ENCODE measurements at regions not wholly inside any gene's neighbourhood (a gene's known extent, or its start where the extent isn't known, plus 50 kb on each side); places are given as distances from the start of the nearest gene placed in this dataset.

DNA sequence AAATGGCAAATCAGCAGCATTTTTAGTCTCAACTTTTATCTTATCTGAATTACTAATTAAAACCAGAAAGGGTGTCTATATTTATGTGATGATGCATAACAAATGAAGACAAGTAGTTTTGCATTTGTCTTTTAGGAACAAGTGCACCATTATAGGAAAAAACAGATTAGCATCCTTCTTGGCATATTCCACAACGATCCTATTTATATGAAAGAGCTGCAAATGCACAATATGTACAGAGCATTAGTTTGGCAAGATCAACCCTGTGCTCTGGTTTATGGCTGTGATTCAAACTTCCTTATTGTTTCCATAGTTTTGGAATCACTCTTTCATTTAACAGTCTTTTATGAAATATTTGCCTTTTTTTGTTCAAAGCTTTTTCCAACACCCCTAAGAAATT lies 486.8 kb downstream of the KCNH5 start:
- Mint-ChIP-seq H3K4me1 (ENCODE audit: unreplicated experiment) (no peaks in the 10 kb centered on the region), H3K9me3 (ENCODE audit: unreplicated experiment) (no peaks in the 10 kb centered on the region), H3K36me3 (ENCODE audit: unreplicated experiment) (no peaks in the 10 kb centered on the region), H3K27ac (ENCODE audit: unreplicated experiment) (no peak overlapping the region), H3K4me3 (ENCODE audit: unreplicated experiment) (no peak overlapping the region), H3K27me3 (ENCODE audit: unreplicated experiment) (no peaks in the 10 kb centered on the region)
- DNase-seq (ENCODE audit: extremely low spot score, unreplicated experiment), result no peak
- TF ChIP-seq, protein P1, sequence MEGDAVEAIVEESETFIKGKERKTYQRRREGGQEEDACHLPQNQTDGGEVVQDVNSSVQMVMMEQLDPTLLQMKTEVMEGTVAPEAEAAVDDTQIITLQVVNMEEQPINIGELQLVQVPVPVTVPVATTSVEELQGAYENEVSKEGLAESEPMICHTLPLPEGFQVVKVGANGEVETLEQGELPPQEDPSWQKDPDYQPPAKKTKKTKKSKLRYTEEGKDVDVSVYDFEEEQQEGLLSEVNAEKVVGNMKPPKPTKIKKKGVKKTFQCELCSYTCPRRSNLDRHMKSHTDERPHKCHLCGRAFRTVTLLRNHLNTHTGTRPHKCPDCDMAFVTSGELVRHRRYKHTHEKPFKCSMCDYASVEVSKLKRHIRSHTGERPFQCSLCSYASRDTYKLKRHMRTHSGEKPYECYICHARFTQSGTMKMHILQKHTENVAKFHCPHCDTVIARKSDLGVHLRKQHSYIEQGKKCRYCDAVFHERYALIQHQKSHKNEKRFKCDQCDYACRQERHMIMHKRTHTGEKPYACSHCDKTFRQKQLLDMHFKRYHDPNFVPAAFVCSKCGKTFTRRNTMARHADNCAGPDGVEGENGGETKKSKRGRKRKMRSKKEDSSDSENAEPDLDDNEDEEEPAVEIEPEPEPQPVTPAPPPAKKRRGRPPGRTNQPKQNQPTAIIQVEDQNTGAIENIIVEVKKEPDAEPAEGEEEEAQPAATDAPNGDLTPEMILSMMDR (IDR thresholded peaks at IDR 0.05), result no peak

DNA sequence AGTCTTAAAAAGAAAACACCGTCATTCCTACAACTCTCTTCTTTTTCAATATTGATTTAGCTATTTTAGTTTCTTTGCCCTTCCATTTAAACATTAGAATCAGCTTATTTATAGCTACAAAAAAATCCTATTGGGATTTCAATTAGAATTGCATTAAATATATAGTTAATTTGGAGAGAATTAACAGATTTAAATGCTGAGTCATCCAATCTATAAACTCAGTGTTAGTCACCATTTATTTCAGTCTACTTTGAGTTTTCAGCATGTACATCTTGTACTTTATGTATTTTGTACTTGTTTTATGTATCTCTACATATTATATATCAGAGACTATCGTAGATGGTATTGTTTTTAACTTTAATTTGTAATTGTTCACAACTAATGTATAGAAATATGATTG lies 460.0 kb downstream of the KCNH5 start:
- TF ChIP-seq, protein P1 (IDR thresholded peaks at IDR 0.05), result no peak
- no peaks in the 10 kb centered on the region for H3K9me3 Mint-ChIP-seq (ENCODE audit: unreplicated experiment)

DNA sequence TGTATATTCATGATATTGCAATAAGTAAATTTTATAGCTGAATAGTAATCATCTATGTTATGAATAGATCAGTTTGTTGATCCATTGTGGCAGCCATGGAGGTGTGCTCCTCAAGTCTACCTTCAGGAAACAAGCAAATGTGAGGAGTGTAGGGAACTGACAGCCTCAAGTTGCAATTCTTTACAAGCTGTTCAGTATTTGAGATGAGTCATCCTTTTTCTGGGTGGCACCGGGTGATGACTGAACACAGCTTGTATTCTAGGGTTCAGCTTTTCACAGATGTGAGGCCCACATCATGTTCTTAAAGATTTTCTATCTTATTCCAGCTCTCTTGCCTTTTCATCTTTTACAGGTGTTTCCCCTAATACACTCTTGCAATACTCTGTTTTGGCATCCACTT lies 452.4 kb downstream of the KCNH5 start:
- H3K4me1 Mint-ChIP-seq (ENCODE audit: unreplicated experiment), result no peaks in the 10 kb centered on the region
- H3K9me3 Mint-ChIP-seq (ENCODE audit: unreplicated experiment), result peaks cover 5% of the 10 kb centered on the region
- no peak overlapping the region for H3K4me3 Mint-ChIP-seq (ENCODE audit: unreplicated experiment)
- H3K36me3 Mint-ChIP-seq (ENCODE audit: unreplicated experiment), result no peaks in the 10 kb centered on the region
- H3K27ac Mint-ChIP-seq (ENCODE audit: unreplicated experiment), result no peak overlapping the region
- no peaks in the 10 kb centered on the region for H3K27me3 Mint-ChIP-seq (ENCODE audit: unreplicated experiment)
- no peak for DNase-seq (ENCODE audit: extremely low spot score, unreplicated experiment)
- TF ChIP-seq, protein P1 (IDR thresholded peaks at IDR 0.05), result no peak

More for the DNA sequence above, 460.0 kb downstream of the KCNH5 start:
- Mint-ChIP-seq H3K36me3 (ENCODE audit: unreplicated experiment) (no peaks in the 10 kb centered on the region), H3K4me1 (ENCODE audit: unreplicated experiment) (no peaks in the 10 kb centered on the region), H3K27ac (ENCODE audit: unreplicated experiment) (no peak overlapping the region), H3K4me3 (ENCODE audit: unreplicated experiment) (no peak overlapping the region), H3K27me3 (ENCODE audit: unreplicated experiment) (peaks cover under 1% of the 10 kb centered on the region)
- DNase-seq (ENCODE audit: extremely low spot score, unreplicated experiment), result no peak

DNA sequence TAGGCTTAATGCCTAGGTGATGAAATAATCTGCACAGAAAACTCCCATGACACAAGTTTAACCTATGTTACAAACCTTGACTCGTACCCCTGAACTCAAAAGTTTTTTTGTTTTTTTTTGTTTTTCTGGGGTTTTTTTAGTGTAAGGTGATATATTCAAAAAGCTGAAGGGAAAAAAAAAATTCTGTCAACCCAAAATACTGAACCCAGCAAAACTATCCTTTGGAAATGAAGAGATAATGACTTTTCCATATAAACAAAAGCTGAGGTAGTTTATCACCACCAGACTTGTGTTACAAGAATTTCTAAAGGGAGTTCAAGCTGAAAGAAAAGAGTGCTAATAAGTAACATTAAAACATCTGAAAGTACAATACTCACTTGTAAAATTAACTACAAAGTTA lies 448.1 kb downstream of the KCNH5 start:
- Mint-ChIP-seq H3K4me1 (ENCODE audit: unreplicated experiment) (no peaks in the 10 kb centered on the region), H3K9me3 (ENCODE audit: unreplicated experiment) (peaks cover 5% of the 10 kb centered on the region), H3K4me3 (ENCODE audit: unreplicated experiment) (no peak overlapping the region), H3K27me3 (ENCODE audit: unreplicated experiment) (no peaks in the 10 kb centered on the region), H3K27ac (ENCODE audit: unreplicated experiment) (no peak overlapping the region), H3K36me3 (ENCODE audit: unreplicated experiment) (no peaks in the 10 kb centered on the region)
- TF ChIP-seq, protein P1 (IDR thresholded peaks at IDR 0.05), result no peak
- DNase-seq (ENCODE audit: extremely low spot score, unreplicated experiment), result no peak

DNA sequence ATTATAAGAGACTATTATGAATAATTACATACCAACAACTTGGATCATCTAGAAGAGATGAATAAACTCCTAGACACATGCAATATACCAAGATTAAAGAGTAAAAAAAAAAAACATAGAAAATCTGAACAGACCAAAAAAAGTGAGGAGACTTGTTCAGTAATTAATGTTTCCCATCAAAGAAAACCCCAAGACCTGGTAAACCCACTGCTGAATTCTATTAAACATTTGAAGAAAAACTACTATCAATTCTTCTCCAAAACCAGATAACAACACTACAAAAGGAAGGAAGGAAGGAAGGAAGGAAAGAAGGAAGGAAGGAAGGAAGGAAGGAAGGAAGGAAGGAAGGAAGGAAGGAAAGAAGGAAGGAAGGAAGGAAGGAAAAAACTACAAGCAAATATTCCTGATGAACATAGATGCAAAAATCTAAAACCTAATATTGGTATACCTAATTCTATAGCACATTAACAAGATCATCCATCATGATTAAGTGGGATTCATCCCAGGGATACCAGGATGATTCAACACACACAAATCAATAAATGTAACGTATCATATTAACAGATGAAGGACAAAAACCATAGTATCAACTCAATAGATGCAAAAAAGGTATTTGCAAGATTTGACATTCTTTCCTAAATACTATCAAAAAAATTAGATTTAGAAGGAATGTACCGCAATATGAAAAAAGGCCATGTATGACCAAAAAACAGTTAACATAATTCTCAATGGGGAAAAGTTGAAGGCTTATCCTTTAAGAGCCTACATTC lies 445.5 kb downstream of the KCNH5 start:
- H3K36me3 Mint-ChIP-seq (ENCODE audit: unreplicated experiment), result no peaks in the 10 kb centered on the region
- no peak overlapping the region for H3K27ac Mint-ChIP-seq (ENCODE audit: unreplicated experiment)
- no peak overlapping the region for H3K4me3 Mint-ChIP-seq (ENCODE audit: unreplicated experiment)
- H3K9me3 Mint-ChIP-seq (ENCODE audit: unreplicated experiment), result peaks cover 5% of the 10 kb centered on the region
- no peak for DNase-seq (ENCODE audit: extremely low spot score, unreplicated experiment)
- TF ChIP-seq, protein P1 (IDR thresholded peaks at IDR 0.05), result no peak
- no peaks in the 10 kb centered on the region for H3K4me1 Mint-ChIP-seq (ENCODE audit: unreplicated experiment)
- H3K27me3 Mint-ChIP-seq (ENCODE audit: unreplicated experiment), result no peaks in the 10 kb centered on the region
